Calu3 (cell line): ENCODE measurements at regions not wholly inside any gene's neighbourhood (a gene's known extent, or its start where the extent isn't known, plus 50 kb on each side); places are given as distances from the start of the nearest gene placed in this dataset.

ENCODE experiments used
- BruUV-seq: library from RNA; stranded (reverse); fragments of 400-500 nt; replicated peaks from 2 replicates; lab custom pipeline; 2021; lab: Mats Ljungman, UMichigan
- CTCF ChIA-PET: fragments of 300-600 bp; sonication (Branson Sonifier 250); formaldehyde crosslinking; loops from one replicate; lab custom pipeline; 2022; ENCODE audit warnings: antibody characterized with exemption; lab: Charles Lee
- DNase-seq: peaks from one replicate; pipeline ENCODE4 v3.0.0; 2022
- H3K27ac Mint-ChIP-seq: one replicate; pipeline ENCODE4 v1.8.0; 2022; ENCODE audit warnings: mixed read lengths; ENCODE audit not compliant: unreplicated experiment
- H3K27me3 Mint-ChIP-seq: one replicate; pipeline ENCODE4 v1.8.0; 2022; ENCODE audit warnings: mixed read lengths; ENCODE audit not compliant: unreplicated experiment
- H3K36me3 Mint-ChIP-seq: one replicate; pipeline ENCODE4 v1.8.0; 2022; ENCODE audit warnings: mild to moderate bottlenecking, moderate library complexity, mixed read lengths; ENCODE audit not compliant: insufficient read depth, unreplicated experiment
- H3K4me1 Mint-ChIP-seq: one replicate; pipeline ENCODE4 v1.8.0; 2022; ENCODE audit warnings: mild to moderate bottlenecking, low read depth, mixed read lengths; ENCODE audit not compliant: unreplicated experiment
- H3K4me3 Mint-ChIP-seq: one replicate; pipeline ENCODE4 v1.8.0; 2022; ENCODE audit warnings: mild to moderate bottlenecking, low read depth, moderate library complexity, mixed read lengths; ENCODE audit not compliant: unreplicated experiment
- H3K9me3 Mint-ChIP-seq: one replicate; pipeline ENCODE4 v1.8.0; 2022; ENCODE audit warnings: low read depth, mixed read lengths; ENCODE audit not compliant: unreplicated experiment
- CTCF ChIP-seq: fragments of 200-600 bp; IDR thresholded peaks from one replicate; pipeline ENCODE4 v1.8.0; 2022; ENCODE audit warnings: antibody characterized with exemption; ENCODE audit not compliant: unreplicated experiment
- intact Hi-C: fragments of 100-400 bp; cut with micrococcal nuclease; formaldehyde crosslinking; loops from one replicate; pipeline ENCODE4 v1.10.0; 2022; ENCODE audit not compliant: unreplicated experiment

- no TSS peak for BruUV-seq
- intact Hi-C loops: no loop called here
- Mint-ChIP-seq H3K9me3 (no peaks in the 10 kb centered on the region), H3K27ac (no peak overlapping the region), H3K4me1 (no peaks in the 10 kb centered on the region), H3K36me3 (no peaks in the 10 kb centered on the region), H3K27me3 (no peaks in the 10 kb centered on the region), H3K4me3 (no peak overlapping the region)
- TF ChIP-seq CTCF: no peak
- no peak for DNase-seq
- CTCF ChIA-PET: no interaction called here
Observed at GRCh38 chr4:177951026-177951425, 508.8 kb upstream of the AGA start.

GRCh38 chr4:177952723-177953122 is 510.5 kb upstream of the AGA start:
- Mint-ChIP-seq H3K9me3 (no peaks in the 10 kb centered on the region), H3K27me3 (no peaks in the 10 kb centered on the region), H3K27ac (no peak overlapping the region), H3K4me1 (no peaks in the 10 kb centered on the region), H3K4me3 (no peak overlapping the region), H3K36me3 (no peaks in the 10 kb centered on the region)
- no peak for TF ChIP-seq CTCF
- BruUV-seq: no TSS peak
- CTCF ChIA-PET: no interaction called here
- DNase-seq: no peak
- intact Hi-C loops: no loop called here

- H3K27ac Mint-ChIP-seq: no peak overlapping the region
- H3K9me3 Mint-ChIP-seq: no peaks in the 10 kb centered on the region
- intact Hi-C loops: no loop called here
- no peaks in the 10 kb centered on the region for H3K27me3 Mint-ChIP-seq
- no peak for DNase-seq
- no peak for TF ChIP-seq CTCF
- CTCF ChIA-PET: no interaction called here
- no TSS peak for BruUV-seq
- H3K4me1 Mint-ChIP-seq: no peaks in the 10 kb centered on the region
- H3K36me3 Mint-ChIP-seq: no peaks in the 10 kb centered on the region
- H3K4me3 Mint-ChIP-seq: no peak overlapping the region
Observed at GRCh38 chr4:177957596-177958360, 515.5 kb upstream of the AGA start.

- no peak for DNase-seq
- Mint-ChIP-seq H3K27me3 (no peaks in the 10 kb centered on the region), H3K4me1 (peaks cover 8% of the 10 kb centered on the region), H3K9me3 (no peaks in the 10 kb centered on the region), H3K27ac (no peak overlapping the region), H3K4me3 (no peak overlapping the region), H3K36me3 (no peaks in the 10 kb centered on the region)
- CTCF ChIA-PET: no interaction called here
- no peak for TF ChIP-seq CTCF
- intact Hi-C loops: no loop called here
- no TSS peak for BruUV-seq
Observed at GRCh38 chr4:177960566-177960965, 518.3 kb upstream of the AGA start.
